DMS53 (cell line): ENCODE measurements at regions not wholly inside any gene's neighbourhood (a gene's known extent, or its start where the extent isn't known, plus 50 kb on each side); places are given as distances from the start of the nearest gene placed in this dataset.
"Not testable (repeated sequence)": the region's sequence is repeated elsewhere in the genome, so short reads cannot be mapped to it uniquely, and the experiment has no call there.

Source experiments
- DNase-seq: peaks from one replicate; lab custom pipeline; 2025; lab: John Stamatoyannopoulos, UW

GRCh38 chr20:54324652-54325285, 116.9 kb downstream of the PFDN4 start:
- DNase-seq = no peak

GRCh38 chr20:54335299-54335698, 127.4 kb downstream of the PFDN4 start:
- DNase-seq = no peak

GRCh38 chr20:54337144-54337543, 129.3 kb downstream of the PFDN4 start:
- DNase-seq = no peak

- no peak for DNase-seq
Measured at GRCh38 chr20:54339093-54339492, 131.2 kb downstream of the PFDN4 start.

- peak; percentile 43 for DNase-seq
Measured at GRCh38 chr20:54340206-54340605, 132.3 kb downstream of the PFDN4 start.

GRCh38 chr20:54340667-54341081, 132.8 kb downstream of the PFDN4 start:
- DNase-seq = no peak

GRCh38 chr20:54342258-54342920, 133.0 kb upstream of the DOK5 start:
- DNase-seq = no peak

GRCh38 chr20:54343099-54343498, 132.3 kb upstream of the DOK5 start:
- DNase-seq = no peak

- DNase-seq = no peak
Measured at GRCh38 chr20:54343634-54344033, 131.8 kb upstream of the DOK5 start.

- DNase-seq = no peak
Measured at GRCh38 chr20:54344832-54345231, 130.6 kb upstream of the DOK5 start.

- peak; percentile 25 for DNase-seq
Measured at GRCh38 chr20:54345301-54345724, 130.1 kb upstream of the DOK5 start.

GRCh38 chr20:54345821-54346220, 129.6 kb upstream of the DOK5 start:
- DNase-seq = peak; percentile 10

GRCh38 chr20:54346276-54346675, 129.1 kb upstream of the DOK5 start:
- peak; percentile 23 for DNase-seq

- no peak for DNase-seq
Measured at GRCh38 chr20:54347166-54347833, 128.1 kb upstream of the DOK5 start.

- DNase-seq = no peak
Measured at GRCh38 chr20:54350415-54350814, 125.0 kb upstream of the DOK5 start.

GRCh38 chr20:54351371-54352136, 123.8 kb upstream of the DOK5 start:
- DNase-seq = no peak

- DNase-seq = not testable (repeated sequence)
Measured at GRCh38 chr20:54352541-54352940, 122.9 kb upstream of the DOK5 start.

GRCh38 chr20:54353292-54353691, 122.1 kb upstream of the DOK5 start:
- DNase-seq = no peak

- no peak for DNase-seq
Measured at GRCh38 chr20:54355631-54356280, 119.6 kb upstream of the DOK5 start.

- DNase-seq = no peak
Measured at GRCh38 chr20:54356801-54357200, 118.6 kb upstream of the DOK5 start.

GRCh38 chr20:54361475-54361874, 113.9 kb upstream of the DOK5 start:
- no peak for DNase-seq

- DNase-seq = no peak
Measured at GRCh38 chr20:54362283-54362682, 113.1 kb upstream of the DOK5 start.
